Large intestine (tissue), 3 donors: ENCODE measurements at regions not wholly inside any gene's neighbourhood (a gene's known extent, or its start where the extent isn't known, plus 50 kb on each side); places are given as distances from the start of the nearest gene placed in this dataset.
"Not testable (repeated sequence)": the region's sequence is repeated elsewhere in the genome, so short reads cannot be mapped to it uniquely, and the experiment has no call there.

Source experiments
- DNase-seq, 2 donors: peaks; one replicate each; pipeline versions ENCODE4 v3.0.0 to v3.0.0-alpha.2; 2013
- H3K27ac ChIP-seq: one replicate; pipeline ENCODE4 v1.5.1; 2013; ENCODE audit warnings: low read length
- H3K27me3 ChIP-seq: 2 replicates; pipeline ENCODE4 v1.6.1; 2013; ENCODE audit warnings: low read length; ENCODE audit not compliant: control insufficient read depth, insufficient read depth
- H3K36me3 ChIP-seq: 2 replicates; pipeline ENCODE4 v1.6.1; 2013; ENCODE audit warnings: low read length; ENCODE audit not compliant: control insufficient read depth, insufficient read depth
- H3K4me1 ChIP-seq: one replicate; pipeline ENCODE4 v1.6.1; 2013; ENCODE audit warnings: low read length; ENCODE audit not compliant: control insufficient read depth, insufficient read depth
- H3K4me3 ChIP-seq: one replicate; pipeline ENCODE4 v1.5.1; 2013; ENCODE audit warnings: low read length
- H3K9me3 ChIP-seq: one replicate; pipeline ENCODE4 v1.6.1; 2013; ENCODE audit warnings: mild to moderate bottlenecking, low read depth, low read length, moderate library complexity; ENCODE audit not compliant: control insufficient read depth
- WGBS: methylation state at CpG from one replicate; pipeline ENCODE4 v1.1.5; 2013; ENCODE audit warnings: low lambda C conversion rate; ENCODE audit not compliant: insufficient coverage; 5-methylcytosine and 5-hydroxymethylcytosine counted together

- H3K27me3 ChIP-seq: no peaks in the 10 kb centered on the region
- no CpG with 5 or more reads among the region's 1 CpG for WGBS
Measured at GRCh38 chr9:29389421-29389820, 1816.1 kb upstream of the C9orf72 start.

GRCh38 chr9:29390859-29391258 is 1817.6 kb upstream of the C9orf72 start:
- Histone ChIP-seq H3K4me1 (no peaks in the 10 kb centered on the region), H3K9me3 (no peaks in the 10 kb centered on the region), H3K36me3 (no peaks in the 10 kb centered on the region), H3K27ac (no peak overlapping the region), H3K4me3 (no peak overlapping the region), H3K27me3 (no peaks in the 10 kb centered on the region)
- no CpG with 5 or more reads among the region's 1 CpG for WGBS
- DNase-seq: no peak

More at GRCh38 chr9:29389421-29389820, 1816.1 kb upstream of the C9orf72 start:
- DNase-seq: no peak
- no peaks in the 10 kb centered on the region for H3K36me3 ChIP-seq
- no peaks in the 10 kb centered on the region for H3K9me3 ChIP-seq
- no peaks in the 10 kb centered on the region for H3K4me1 ChIP-seq
- no peak overlapping the region for H3K4me3 ChIP-seq
- no peak overlapping the region for H3K27ac ChIP-seq

GRCh38 chr9:29393064-29393463 is 1819.8 kb upstream of the C9orf72 start:
- no peak overlapping the region for H3K27ac ChIP-seq
- H3K9me3 ChIP-seq: no peaks in the 10 kb centered on the region
- no peak for DNase-seq
- WGBS: no CpG with 5 or more reads among the region's 2 CpGs
- no peak overlapping the region for H3K4me3 ChIP-seq
- no peaks in the 10 kb centered on the region for H3K4me1 ChIP-seq
- H3K36me3 ChIP-seq: no peaks in the 10 kb centered on the region
- H3K27me3 ChIP-seq: no peaks in the 10 kb centered on the region

- no peak overlapping the region for H3K27ac ChIP-seq
- H3K27me3 ChIP-seq: no peaks in the 10 kb centered on the region
- H3K4me3 ChIP-seq: no peak overlapping the region
- H3K36me3 ChIP-seq: no peaks in the 10 kb centered on the region
- H3K9me3 ChIP-seq: no peaks in the 10 kb centered on the region
- H3K4me1 ChIP-seq: no peaks in the 10 kb centered on the region
- no peak for DNase-seq
- WGBS: no CpG with 5 or more reads among the region's 1 CpG
Measured at GRCh38 chr9:29394855-29395254, 1821.6 kb upstream of the C9orf72 start.

- H3K36me3 ChIP-seq: no peaks in the 10 kb centered on the region
- H3K4me1 ChIP-seq: no peaks in the 10 kb centered on the region
- no peaks in the 10 kb centered on the region for H3K9me3 ChIP-seq
- H3K27me3 ChIP-seq: no peaks in the 10 kb centered on the region
- no peak overlapping the region for H3K4me3 ChIP-seq
- DNase-seq: no peak
- 80% methylated on average over 1 of the region's 3 CpGs for WGBS
- H3K27ac ChIP-seq: no peak overlapping the region
Measured at GRCh38 chr9:29397148-29397547, 1823.9 kb upstream of the C9orf72 start.

GRCh38 chr9:29416204-29416603 is 1842.9 kb upstream of the C9orf72 start:
- no peak overlapping the region for H3K4me3 ChIP-seq
- 80% methylated on average over 1 of the region's 2 CpGs for WGBS
- no peaks in the 10 kb centered on the region for H3K9me3 ChIP-seq
- DNase-seq: no peak
- no peaks in the 10 kb centered on the region for H3K27me3 ChIP-seq
- no peaks in the 10 kb centered on the region for H3K4me1 ChIP-seq
- H3K27ac ChIP-seq: no peak overlapping the region
- no peaks in the 10 kb centered on the region for H3K36me3 ChIP-seq

- no peaks in the 10 kb centered on the region for H3K36me3 ChIP-seq
- H3K4me3 ChIP-seq: no peak overlapping the region
- DNase-seq: no peak
- no peak overlapping the region for H3K27ac ChIP-seq
- no CpG with 5 or more reads among the region's 3 CpGs for WGBS
- H3K9me3 ChIP-seq: no peaks in the 10 kb centered on the region
- H3K4me1 ChIP-seq: no peaks in the 10 kb centered on the region
- no peaks in the 10 kb centered on the region for H3K27me3 ChIP-seq
Measured at GRCh38 chr9:29422438-29422837, 1849.2 kb upstream of the C9orf72 start.

- Histone ChIP-seq H3K27me3 (no peaks in the 10 kb centered on the region), H3K9me3 (no peaks in the 10 kb centered on the region), H3K36me3 (no peaks in the 10 kb centered on the region), H3K27ac (no peak overlapping the region), H3K4me3 (no peak overlapping the region), H3K4me1 (no peaks in the 10 kb centered on the region)
- no peak for DNase-seq
Measured at GRCh38 chr9:29432191-29432590, 1858.9 kb upstream of the C9orf72 start.

GRCh38 chr9:29432656-29433055 is 1859.4 kb upstream of the C9orf72 start:
- H3K27ac ChIP-seq, H3K27me3 ChIP-seq, H3K4me3 ChIP-seq, DNase-seq, H3K4me1 ChIP-seq, H3K9me3 ChIP-seq, H3K36me3 ChIP-seq: not testable (repeated sequence)
- 60% methylated on average over 1 of the region's 2 CpGs for WGBS

GRCh38 chr9:29435368-29435767 is 1862.1 kb upstream of the C9orf72 start:
- DNase-seq: no peak
- Histone ChIP-seq H3K27me3 (no peaks in the 10 kb centered on the region), H3K36me3 (no peaks in the 10 kb centered on the region), H3K4me3 (no peak overlapping the region), H3K4me1 (no peaks in the 10 kb centered on the region), H3K27ac (no peak overlapping the region), H3K9me3 (no peaks in the 10 kb centered on the region)
- WGBS: 63% methylated on average over 1 of the region's 1 CpG

- H3K36me3 ChIP-seq: no peaks in the 10 kb centered on the region
- H3K27ac ChIP-seq: no peak overlapping the region
- WGBS: 88% methylated on average over 1 of the region's 3 CpGs
- no peak for DNase-seq
- H3K4me3 ChIP-seq: no peak overlapping the region
- no peaks in the 10 kb centered on the region for H3K27me3 ChIP-seq
- no peaks in the 10 kb centered on the region for H3K4me1 ChIP-seq
- no peaks in the 10 kb centered on the region for H3K9me3 ChIP-seq
Measured at GRCh38 chr9:29437526-29437925, 1864.2 kb upstream of the C9orf72 start.
